Transverse colon (tissue), 4 donors: ENCODE measurements at regions not wholly inside any gene's neighbourhood (a gene's known extent, or its start where the extent isn't known, plus 50 kb on each side); places are given as distances from the start of the nearest gene placed in this dataset.

Experiments
- CTCF ChIP-seq, 5 experiments: fragments of 200-600 bp in 3 of 5; fragments of 450-650 bp in 2 of 5; sonication (generic) in 3 of 5; IDR thresholded peaks; 1 replicate in 2 of 5; 2 replicates in 3 of 5; pipeline ENCODE4 v1.5.1; 2016 to 2017; ENCODE audit warnings: antibody characterized with exemption in 5 of 5, inconsistent platforms in 3 of 5, mild to moderate bottlenecking in 2 of 5, moderate library complexity in 1 of 5
- EP300 ChIP-seq: sonication (generic); formaldehyde crosslinking; IDR thresholded peaks from one replicate; pipeline ENCODE4 v1.6.1; 2017; ENCODE audit warnings: antibody characterized with exemption, low read depth
- POLR2A ChIP-seq: fragments of 450-650 bp; IDR thresholded peaks from one replicate; pipeline ENCODE4 v1.6.1; 2016; ENCODE audit warnings: antibody characterized with exemption, mild to moderate bottlenecking, moderate library complexity
- POLR2AphosphoS5 ChIP-seq, 3 donors: sonication (generic); formaldehyde crosslinking; IDR thresholded peaks; one replicate each; pipeline ENCODE4 v1.6.1; 2016; ENCODE audit warnings: antibody characterized with exemption in 3 of 3

GRCh38 chr18:8499810-8500675 lies 109.2 kb upstream of the RAB12 start:
- TF ChIP-seq CTCF (IDR thresholded peaks at IDR 0.05) (no peak), POLR2A (no peak), EP300 (no peak), POLR2AphosphoS5 (IDR thresholded peaks at IDR 0.05) (no peak)
